Dedifferentiated amniotic fluid mesenchymal stem cell (primary cell): ENCODE measurements at regions not wholly inside any gene's neighbourhood (a gene's known extent, or its start where the extent isn't known, plus 50 kb on each side); places are given as distances from the start of the nearest gene placed in this dataset.

Experiments
- DNase-seq: peaks from one replicate; pipeline ENCODE4 v3.0.0-alpha.2; 2016; ENCODE audit errors: extremely low spot score

GRCh38 chr1:56417646-56418045, 161.7 kb downstream of the PLPP3 start:
- no peak for DNase-seq

DNA sequence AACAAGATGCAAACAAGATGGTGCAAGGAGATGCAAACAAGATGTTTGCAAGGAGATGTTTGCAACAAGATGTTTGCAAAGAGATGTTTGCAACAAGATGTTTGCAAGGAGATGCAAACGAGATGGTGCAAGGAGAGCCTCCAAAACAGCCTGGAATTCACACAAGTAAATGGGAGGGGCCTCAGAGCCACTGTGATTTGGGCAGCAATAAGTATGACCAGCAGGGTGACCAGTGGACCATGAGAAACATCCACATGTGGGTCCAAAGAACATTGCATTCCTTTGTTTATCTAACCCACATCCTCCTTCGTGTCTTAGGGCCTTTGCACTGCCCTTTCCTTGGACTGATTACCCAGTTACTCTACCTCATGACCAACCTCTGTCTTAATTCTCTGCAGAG, 162.9 kb downstream of the PLPP3 start:
- no peak for DNase-seq

- no peak for DNase-seq
Observed at GRCh38 chr1:56415720-56416119, 163.6 kb downstream of the PLPP3 start.

DNA sequence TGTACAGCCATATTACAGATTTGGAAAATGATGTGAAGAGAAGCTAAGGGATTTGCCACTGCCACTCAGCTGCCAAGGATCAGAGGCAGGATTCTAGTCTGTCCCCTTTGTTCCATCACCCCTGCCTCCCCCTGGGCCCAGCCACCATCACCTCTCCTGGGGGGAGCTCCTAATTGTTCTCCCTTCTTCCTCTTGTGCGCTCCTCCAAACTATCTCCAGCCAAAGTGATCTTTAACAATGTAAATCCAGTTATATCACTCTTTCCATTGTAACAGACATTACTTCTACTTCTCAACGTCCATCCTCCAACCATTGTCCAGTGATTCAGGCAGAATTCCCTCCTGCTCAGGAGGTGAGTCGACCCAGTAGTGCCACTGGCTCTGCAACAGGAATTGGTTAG, 164.1 kb downstream of the PLPP3 start:
- no peak for DNase-seq

DNA sequence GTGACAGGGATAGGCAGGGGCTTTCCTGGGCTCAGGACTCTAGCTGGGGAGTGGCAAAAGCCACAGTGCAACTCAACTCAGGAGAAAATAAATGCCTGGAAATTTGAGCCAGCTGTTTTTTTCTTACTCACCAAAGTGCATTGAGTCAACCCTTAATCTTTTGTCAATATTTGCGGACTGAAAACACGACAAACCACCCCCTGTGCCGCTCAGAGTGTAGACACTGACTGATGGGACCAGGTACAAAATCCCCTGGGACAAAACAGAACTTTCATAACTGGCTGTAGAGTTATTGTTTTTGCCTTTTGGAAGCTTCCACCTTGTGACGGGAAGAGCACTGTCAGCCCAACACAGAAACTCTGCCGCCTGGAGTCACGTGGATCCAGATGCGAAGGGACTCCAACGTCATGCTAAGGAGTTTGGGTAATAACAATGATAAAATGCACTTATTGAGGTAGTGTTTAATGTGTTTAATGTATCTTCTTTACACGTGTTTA, 164.6 kb downstream of the PLPP3 start:
- DNase-seq = no peak

- DNase-seq = no peak
Observed at GRCh38 chr1:56413671-56414199, 165.6 kb downstream of the PLPP3 start.

DNA sequence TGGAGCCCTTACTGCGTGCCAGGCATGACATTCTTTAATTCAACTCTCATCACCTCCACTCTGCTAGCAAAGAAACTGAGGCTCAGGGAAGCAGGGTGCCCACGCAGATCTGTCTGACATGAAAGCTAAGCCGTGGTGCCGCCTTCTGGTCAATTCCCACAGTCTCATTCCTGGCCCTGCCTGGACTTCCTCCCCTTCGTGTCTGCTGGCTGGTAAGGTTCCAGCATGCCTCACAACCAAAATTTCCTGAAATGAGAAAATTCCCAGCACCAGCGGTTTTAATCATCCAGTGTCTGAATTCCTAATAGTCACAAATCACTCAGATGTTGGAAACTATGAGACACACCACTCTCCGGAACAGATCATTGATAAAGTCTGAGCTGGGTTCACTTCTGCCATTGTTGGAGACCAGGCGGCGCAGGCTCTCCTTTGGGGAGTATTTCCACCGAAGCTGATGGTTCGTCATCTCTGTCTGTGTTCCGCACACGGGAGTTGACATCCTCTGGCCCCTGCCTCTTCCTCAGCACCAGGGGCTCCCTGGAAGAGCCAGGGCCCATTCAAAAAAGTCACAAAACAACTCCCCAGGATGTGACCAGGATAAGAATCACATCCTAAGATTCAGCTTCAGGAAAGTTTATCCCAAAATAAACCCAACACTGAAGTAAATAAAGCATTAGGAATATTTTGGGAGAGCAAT, 167.7 kb downstream of the PLPP3 start:
- no peak for DNase-seq

GRCh38 chr1:56411021-56411420, 168.3 kb downstream of the PLPP3 start:
- no peak for DNase-seq

DNA sequence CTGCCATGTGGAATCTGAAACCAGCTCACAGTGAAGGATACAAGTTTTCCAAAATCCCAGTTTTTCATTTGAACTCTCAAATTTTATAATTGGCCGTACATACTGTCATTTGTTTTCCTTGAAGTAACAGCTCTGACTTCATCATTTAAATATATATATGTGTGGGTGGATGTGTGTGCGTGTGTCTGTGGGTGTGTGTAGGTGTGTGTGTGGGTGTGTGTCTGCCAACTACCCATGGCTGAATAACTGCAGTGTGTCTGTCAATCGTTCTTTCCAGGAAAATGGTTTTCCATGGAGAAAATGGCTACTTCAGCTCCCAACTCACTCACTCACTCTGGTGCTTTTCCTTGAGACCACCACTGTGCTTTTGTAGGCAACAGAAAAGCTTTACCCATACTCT, 169.0 kb downstream of the PLPP3 start:
- DNase-seq = no peak

DNA sequence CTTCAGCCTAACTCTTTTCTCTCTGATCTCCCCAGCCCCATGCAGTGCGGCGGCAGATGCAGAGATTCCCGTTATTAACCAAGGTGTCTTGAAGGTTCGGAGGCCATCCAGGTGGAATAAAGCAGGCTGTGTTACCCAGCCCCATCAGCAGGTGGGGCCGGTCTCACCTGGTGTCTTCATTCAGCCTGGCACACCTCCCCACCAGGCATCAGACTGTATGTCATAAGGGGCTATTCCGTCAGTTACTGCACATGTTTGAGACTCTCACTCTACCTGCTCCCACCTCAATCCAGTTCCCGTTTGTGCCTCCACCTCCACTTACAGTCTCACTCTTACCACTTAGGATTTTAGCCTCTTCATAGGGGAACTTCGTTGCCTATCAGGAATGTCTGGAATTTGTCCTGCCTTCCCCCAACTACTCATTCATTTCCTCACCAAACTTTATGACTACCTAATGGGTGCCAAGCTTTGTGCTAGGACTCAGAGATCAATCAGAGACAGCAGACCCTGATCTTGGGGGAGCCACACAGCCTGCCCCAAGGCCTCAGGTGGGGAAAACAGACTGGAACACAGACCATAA, 170.2 kb downstream of the PLPP3 start:
- no peak for DNase-seq

DNA sequence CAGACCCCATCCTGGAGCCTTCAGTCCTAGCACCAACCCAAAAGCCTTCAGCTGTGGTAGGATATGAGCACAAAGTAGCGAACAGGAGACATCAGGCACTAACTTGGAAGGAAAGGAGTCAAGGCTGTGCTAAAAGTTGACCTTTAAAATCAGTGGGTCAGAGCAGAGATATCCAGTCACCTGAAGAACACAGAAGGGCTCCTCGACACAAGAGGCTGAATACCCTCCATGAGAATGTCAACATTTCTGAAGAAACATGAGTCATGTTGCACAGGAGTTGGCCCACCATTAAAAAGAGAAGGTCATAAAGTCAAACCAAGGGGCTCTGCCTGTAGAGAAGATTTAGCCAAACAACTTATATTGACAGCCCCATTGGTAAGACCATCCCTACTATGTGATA, 172.5 kb downstream of the PLPP3 start:
- DNase-seq = no peak

- no peak for DNase-seq
Observed at GRCh38 chr1:56404561-56405030, 174.8 kb downstream of the PLPP3 start.

DNA sequence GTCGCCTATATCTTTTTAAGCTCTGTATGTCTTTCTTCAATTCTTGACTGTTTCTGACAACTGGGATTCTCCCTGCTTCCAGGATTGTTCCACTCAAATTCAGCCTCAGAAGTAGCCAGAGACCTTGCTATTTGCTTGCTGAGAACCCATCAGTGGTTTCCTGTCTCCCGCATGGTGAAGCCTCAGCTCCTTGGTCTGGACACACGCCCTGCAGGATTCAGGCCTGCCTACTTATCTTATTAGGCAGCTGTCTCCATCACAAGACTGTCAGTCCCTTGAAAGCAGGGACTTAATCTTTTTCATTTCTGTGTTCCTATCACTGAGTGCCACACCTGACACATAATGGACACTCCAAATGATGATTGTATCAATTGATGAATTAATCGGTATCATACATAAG, 175.3 kb downstream of the PLPP3 start:
- no peak for DNase-seq

GRCh38 chr1:56403321-56403720, 176.0 kb downstream of the PLPP3 start:
- no peak for DNase-seq

DNA sequence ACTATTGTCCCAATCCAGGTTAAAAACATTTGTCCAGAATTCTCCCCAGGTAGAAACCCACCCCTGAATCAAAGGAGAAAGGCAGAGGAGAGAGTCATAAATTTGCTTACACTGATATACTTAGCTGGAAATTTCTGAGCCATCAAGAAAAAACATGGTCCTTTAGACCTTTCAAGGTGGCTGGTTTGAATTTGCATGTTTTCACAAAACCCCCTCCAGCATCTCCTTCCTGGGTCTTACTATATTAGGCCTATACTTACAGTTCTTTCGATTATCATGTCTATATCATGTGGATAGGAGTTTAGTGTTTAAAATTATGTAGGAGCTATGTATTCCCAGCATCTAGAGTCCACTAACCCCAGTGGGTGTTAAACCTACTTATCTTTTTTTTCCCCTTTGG, 178.2 kb downstream of the PLPP3 start:
- DNase-seq = no peak

DNA sequence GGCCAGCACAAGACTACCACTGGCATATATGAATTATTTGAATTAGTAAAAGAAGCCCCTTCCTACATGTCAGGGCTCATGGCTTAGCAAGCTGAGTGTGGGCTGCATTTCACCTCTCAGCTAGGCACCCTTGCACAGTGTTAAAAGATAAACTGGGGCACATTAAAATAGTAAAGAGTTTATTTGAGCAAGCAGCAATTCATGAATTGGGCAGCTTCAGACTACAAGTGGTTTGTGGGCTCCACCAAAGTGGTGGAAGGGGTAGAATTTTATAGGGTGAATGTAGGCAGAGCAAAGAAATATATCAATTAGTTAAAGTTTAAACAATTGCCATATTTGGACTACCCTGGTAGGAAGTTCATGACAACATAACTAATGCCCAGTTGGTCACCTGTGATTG, 178.8 kb downstream of the PLPP3 start:
- no peak for DNase-seq

GRCh38 chr1:56399795-56400194, 179.6 kb downstream of the PLPP3 start:
- DNase-seq = no peak

GRCh38 chr1:56399326-56399725, 180.0 kb downstream of the PLPP3 start:
- no peak for DNase-seq

GRCh38 chr1:56397811-56398231, 181.5 kb downstream of the PLPP3 start:
- DNase-seq = peak; percentile 43

- no peak for DNase-seq
Observed at GRCh38 chr1:56397409-56397808, 182.0 kb downstream of the PLPP3 start.

- DNase-seq = no peak
Observed at GRCh38 chr1:56396581-56396980, 182.8 kb downstream of the PLPP3 start.

DNA sequence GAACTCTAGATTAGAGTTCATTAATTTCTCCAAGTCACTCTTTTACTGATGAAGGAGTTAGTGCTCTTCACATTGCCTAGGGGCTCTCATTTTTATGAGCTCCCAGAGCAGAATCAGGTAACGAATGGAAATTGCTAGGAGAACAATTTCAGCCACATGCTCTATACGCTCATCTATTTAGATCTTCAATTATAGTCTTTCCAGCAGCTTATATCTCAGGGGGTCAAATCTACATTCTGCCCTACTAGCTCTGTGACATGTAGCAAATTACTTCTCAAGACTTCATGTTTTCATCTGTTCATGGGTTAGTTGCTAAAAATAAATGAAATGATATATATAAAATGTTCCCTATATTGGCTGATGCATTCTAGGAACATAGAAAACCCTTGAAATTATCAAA, 183.6 kb downstream of the PLPP3 start:
- no peak for DNase-seq

GRCh38 chr1:56394298-56394697, 185.1 kb downstream of the PLPP3 start:
- no peak for DNase-seq
